ENCODE measurements at regions not wholly inside any gene's neighbourhood (a gene's known extent, or its start where the extent isn't known, plus 50 kb on each side); places are given as distances from the start of the nearest gene placed in this dataset.

DNA sequence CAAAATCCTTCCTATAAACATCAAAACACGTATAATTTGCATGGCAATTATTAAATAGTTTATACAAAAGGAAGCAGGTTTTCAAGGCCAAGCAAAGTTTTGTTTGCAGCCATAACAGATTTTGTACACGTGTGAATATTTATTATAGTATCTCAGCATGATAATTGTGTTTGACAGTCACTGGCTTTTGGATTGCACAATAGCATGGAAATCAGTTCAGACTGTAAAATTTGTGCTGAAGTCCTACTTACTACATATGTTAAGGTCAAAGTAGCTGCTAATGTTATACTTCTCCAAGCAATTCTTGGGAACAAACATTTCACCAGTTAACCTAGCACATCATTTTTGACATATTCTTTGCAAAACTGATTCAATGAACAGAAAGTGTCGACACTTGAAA is 287.6 kb upstream of the POM121L12 start:
- TF ChIP-seq, protein P1, sequence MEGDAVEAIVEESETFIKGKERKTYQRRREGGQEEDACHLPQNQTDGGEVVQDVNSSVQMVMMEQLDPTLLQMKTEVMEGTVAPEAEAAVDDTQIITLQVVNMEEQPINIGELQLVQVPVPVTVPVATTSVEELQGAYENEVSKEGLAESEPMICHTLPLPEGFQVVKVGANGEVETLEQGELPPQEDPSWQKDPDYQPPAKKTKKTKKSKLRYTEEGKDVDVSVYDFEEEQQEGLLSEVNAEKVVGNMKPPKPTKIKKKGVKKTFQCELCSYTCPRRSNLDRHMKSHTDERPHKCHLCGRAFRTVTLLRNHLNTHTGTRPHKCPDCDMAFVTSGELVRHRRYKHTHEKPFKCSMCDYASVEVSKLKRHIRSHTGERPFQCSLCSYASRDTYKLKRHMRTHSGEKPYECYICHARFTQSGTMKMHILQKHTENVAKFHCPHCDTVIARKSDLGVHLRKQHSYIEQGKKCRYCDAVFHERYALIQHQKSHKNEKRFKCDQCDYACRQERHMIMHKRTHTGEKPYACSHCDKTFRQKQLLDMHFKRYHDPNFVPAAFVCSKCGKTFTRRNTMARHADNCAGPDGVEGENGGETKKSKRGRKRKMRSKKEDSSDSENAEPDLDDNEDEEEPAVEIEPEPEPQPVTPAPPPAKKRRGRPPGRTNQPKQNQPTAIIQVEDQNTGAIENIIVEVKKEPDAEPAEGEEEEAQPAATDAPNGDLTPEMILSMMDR (IDR thresholded peaks at IDR 0.05), result no peak
- TF ChIP-seq POLR2AphosphoS5 (IDR thresholded peaks at IDR 0.05), result no peak
- TF ChIP-seq POLR2A (IDR thresholded peaks at IDR 0.05), result no peak

Measured in breast epithelium (tissue), 3 donors.